MM.1S (cell line): ENCODE measurements at regions not wholly inside any gene's neighbourhood (a gene's known extent, or its start where the extent isn't known, plus 50 kb on each side); places are given as distances from the start of the nearest gene placed in this dataset.

Source experiments
- DNase-seq: peaks from one replicate; pipeline ENCODE4 v3.0.0-alpha.2; 2015
- H2AFZ ChIP-seq: fragments of 300-600 bp; sonication (generic); 2 replicates; pipeline ENCODE4 v1.6.0; 2016; ENCODE audit warnings: antibody characterized with exemption, low read length
- H3F3A ChIP-seq: fragments of 300-600 bp; sonication (generic); 2 replicates; pipeline ENCODE4 v1.6.1; 2016; ENCODE audit warnings: mild to moderate bottlenecking, antibody characterized with exemption, low read length, moderate library complexity, mixed read lengths; ENCODE audit not compliant: insufficient read depth
- H3K27ac ChIP-seq: fragments of 300-600 bp; sonication (generic); 2 replicates; pipeline ENCODE4 v1.5.1; 2016; ENCODE audit warnings: mild to moderate bottlenecking, low read length
- H3K27me3 ChIP-seq: fragments of 300-600 bp; sonication (generic); replicated peaks from 2 replicates; pipeline ENCODE4 v1.6.0; 2016; ENCODE audit warnings: low read length; ENCODE audit not compliant: insufficient read depth
- H3K36me3 ChIP-seq: fragments of 300-600 bp; sonication (generic); replicated peaks from 2 replicates; pipeline ENCODE4 v1.6.1; 2016; ENCODE audit warnings: mild to moderate bottlenecking, low read length, mixed read lengths; ENCODE audit not compliant: insufficient read depth
- H3K4me1 ChIP-seq: fragments of 300-600 bp; sonication (generic); 2 replicates; pipeline ENCODE4 v1.6.1; 2016; ENCODE audit warnings: low read length, mixed read lengths
- H3K4me2 ChIP-seq: fragments of 300-600 bp; sonication (generic); 2 replicates; pipeline ENCODE4 v1.6.0; 2016; ENCODE audit warnings: low read depth, low read length
- H3K4me3 ChIP-seq: fragments of 300-600 bp; sonication (generic); 2 replicates; pipeline ENCODE4 v1.5.1; 2016; ENCODE audit warnings: low read length, mixed read lengths
- H3K79me2 ChIP-seq: fragments of 300-600 bp; sonication (generic); 2 replicates; pipeline ENCODE4 v1.6.1; 2016; ENCODE audit warnings: mixed run types, low read length, mixed read lengths
- H3K9ac ChIP-seq: fragments of 300-600 bp; sonication (generic); 2 replicates; pipeline ENCODE4 v1.6.1; 2016; ENCODE audit warnings: low read length, mixed read lengths
- H3K9me2 ChIP-seq: fragments of 300-600 bp; sonication (generic); replicated peaks from 2 replicates; pipeline ENCODE4 v1.6.1; 2016; ENCODE audit warnings: mild to moderate bottlenecking, low read length, mixed read lengths; ENCODE audit not compliant: insufficient read depth
- H3K9me3 ChIP-seq: fragments of 300-600 bp; sonication (generic); replicated peaks from 2 replicates; pipeline ENCODE4 v1.6.1; 2016; ENCODE audit warnings: mild to moderate bottlenecking, low read length, mixed read lengths; ENCODE audit not compliant: insufficient read depth
- H4K20me1 ChIP-seq: fragments of 300-600 bp; sonication (generic); 2 replicates; pipeline ENCODE4 v1.6.1; 2016; ENCODE audit warnings: mild to moderate bottlenecking, low read length, moderate library complexity, mixed read lengths; ENCODE audit not compliant: insufficient read depth
- EZH2 ChIP-seq: fragments of 300-600 bp; sonication (generic); optimal IDR thresholded peaks from 2 replicates; pipeline ENCODE3; 2017; ENCODE audit warnings: low read depth, mild to moderate bottlenecking, antibody characterized with exemption, low read length, mixed read lengths
- EZH2phosphoT487 ChIP-seq: fragments of 300-600 bp; sonication (generic); IDR thresholded peaks from 2 replicates; pipeline ENCODE4 v1.6.1; 2018; ENCODE audit warnings: antibody characterized with exemption, low read length
- TF ChIP-seq, protein P1 (sequence below): fragments of 300-600 bp; sonication (generic); IDR thresholded peaks from 2 replicates; pipeline ENCODE4 v1.5.1; 2016; ENCODE audit warnings: antibody characterized with exemption, low read length, mixed read lengths

DNA sequence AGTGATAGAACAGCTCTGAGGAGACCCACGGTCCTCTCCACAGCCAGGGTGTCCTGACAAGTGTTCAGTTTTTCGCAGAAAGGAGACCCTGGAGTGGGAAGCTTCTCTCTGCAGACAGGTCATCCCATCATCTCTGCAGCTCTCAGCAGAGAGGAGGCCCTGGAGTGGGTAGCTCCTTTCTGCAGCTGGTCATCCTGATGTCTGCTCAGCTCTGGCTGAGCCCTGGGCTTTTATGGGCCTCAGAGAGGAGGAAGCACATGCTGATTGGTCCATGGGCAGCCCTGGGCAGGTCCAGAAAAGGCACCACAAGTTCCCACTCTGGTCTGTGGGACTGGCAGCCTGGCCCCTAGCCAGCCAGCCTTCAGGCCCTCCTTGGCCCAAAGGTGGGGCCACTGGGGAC is 72.3 kb upstream of the ST3GAL5 start:
- Histone ChIP-seq H3K4me3 (no peak overlapping the region), H3K79me2 (no peaks in the 10 kb centered on the region), H3K9me3 (no peaks in the 10 kb centered on the region), H3K27me3 (no peaks in the 10 kb centered on the region), H3K36me3 (no peaks in the 10 kb centered on the region), H3F3A (no peaks in the 10 kb centered on the region), H3K9ac (no peak overlapping the region), H3K4me1 (no peaks in the 10 kb centered on the region), H3K9me2 (no peaks in the 10 kb centered on the region), H3K4me2 (no peak overlapping the region), H3K27ac (no peak overlapping the region), H4K20me1 (no peaks in the 10 kb centered on the region), H2AFZ (no peak overlapping the region)
- no peak for DNase-seq
- TF ChIP-seq EZH2 (no peak), EZH2phosphoT487 (no peak)
- TF ChIP-seq, protein P1, sequence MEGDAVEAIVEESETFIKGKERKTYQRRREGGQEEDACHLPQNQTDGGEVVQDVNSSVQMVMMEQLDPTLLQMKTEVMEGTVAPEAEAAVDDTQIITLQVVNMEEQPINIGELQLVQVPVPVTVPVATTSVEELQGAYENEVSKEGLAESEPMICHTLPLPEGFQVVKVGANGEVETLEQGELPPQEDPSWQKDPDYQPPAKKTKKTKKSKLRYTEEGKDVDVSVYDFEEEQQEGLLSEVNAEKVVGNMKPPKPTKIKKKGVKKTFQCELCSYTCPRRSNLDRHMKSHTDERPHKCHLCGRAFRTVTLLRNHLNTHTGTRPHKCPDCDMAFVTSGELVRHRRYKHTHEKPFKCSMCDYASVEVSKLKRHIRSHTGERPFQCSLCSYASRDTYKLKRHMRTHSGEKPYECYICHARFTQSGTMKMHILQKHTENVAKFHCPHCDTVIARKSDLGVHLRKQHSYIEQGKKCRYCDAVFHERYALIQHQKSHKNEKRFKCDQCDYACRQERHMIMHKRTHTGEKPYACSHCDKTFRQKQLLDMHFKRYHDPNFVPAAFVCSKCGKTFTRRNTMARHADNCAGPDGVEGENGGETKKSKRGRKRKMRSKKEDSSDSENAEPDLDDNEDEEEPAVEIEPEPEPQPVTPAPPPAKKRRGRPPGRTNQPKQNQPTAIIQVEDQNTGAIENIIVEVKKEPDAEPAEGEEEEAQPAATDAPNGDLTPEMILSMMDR: no peak

DNA sequence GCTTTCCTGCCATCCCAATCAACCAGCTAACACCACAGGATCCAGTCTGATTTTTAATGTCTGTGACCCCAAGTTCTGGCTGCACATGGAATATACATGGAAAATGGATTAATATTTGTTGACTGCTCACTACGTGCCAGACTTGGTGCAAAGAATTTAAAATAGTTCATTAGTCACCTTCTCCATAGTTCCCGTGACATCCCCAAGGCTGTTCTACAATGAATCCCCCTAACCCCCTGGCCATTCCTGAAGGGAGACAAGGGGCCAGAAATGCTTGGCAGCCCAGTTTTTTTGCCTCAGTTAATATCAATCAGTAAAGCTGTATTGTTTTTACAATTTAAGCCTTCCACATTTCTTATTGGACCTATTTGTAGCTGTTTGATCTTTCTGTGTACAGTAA is 71.0 kb upstream of the ST3GAL5 start:
- no peak for DNase-seq
- H3F3A ChIP-seq: no peaks in the 10 kb centered on the region
- H3K27me3 ChIP-seq: no peaks in the 10 kb centered on the region
- no peaks in the 10 kb centered on the region for H3K9me3 ChIP-seq
- no peaks in the 10 kb centered on the region for H3K9me2 ChIP-seq
- H3K36me3 ChIP-seq: no peaks in the 10 kb centered on the region
- H4K20me1 ChIP-seq: no peaks in the 10 kb centered on the region
- H3K4me3 ChIP-seq: no peak overlapping the region
- no peaks in the 10 kb centered on the region for H3K79me2 ChIP-seq
- no peaks in the 10 kb centered on the region for H3K4me1 ChIP-seq
- no peak overlapping the region for H3K27ac ChIP-seq
- no peak overlapping the region for H3K4me2 ChIP-seq
- no peak overlapping the region for H3K9ac ChIP-seq
- no peak overlapping the region for H2AFZ ChIP-seq
- TF ChIP-seq EZH2phosphoT487 (no peak), EZH2 (no peak)
- TF ChIP-seq, protein P1: no peak

DNA sequence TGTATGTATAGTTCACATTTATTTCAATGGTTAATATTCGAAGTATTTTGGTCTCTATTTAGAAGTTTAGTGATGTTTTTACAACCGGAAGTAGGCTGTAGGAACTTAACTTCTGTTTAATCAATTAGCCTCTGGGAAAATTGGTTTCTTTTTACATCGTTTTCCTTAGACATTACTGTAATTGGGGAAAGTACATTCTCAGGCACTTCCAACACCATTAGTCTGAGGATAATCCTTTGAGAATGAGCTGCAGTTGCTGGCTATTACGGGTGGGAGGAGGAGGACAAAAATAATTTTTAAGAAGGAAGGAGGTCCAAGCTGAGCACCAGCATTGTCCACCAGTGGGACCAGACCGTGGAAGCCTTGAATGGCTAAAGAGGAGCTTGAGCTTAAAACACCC is 70.4 kb upstream of the ST3GAL5 start:
- H3K27ac ChIP-seq: no peak overlapping the region
- no peaks in the 10 kb centered on the region for H4K20me1 ChIP-seq
- H3K27me3 ChIP-seq: no peaks in the 10 kb centered on the region
- TF ChIP-seq, protein P1: no peak
- TF ChIP-seq EZH2 (no peak), EZH2phosphoT487 (no peak)
- no peaks in the 10 kb centered on the region for H3K9me3 ChIP-seq
- H3K4me2 ChIP-seq: no peak overlapping the region
- H3K36me3 ChIP-seq: no peaks in the 10 kb centered on the region
- no peak for DNase-seq
- H3K4me3 ChIP-seq: no peak overlapping the region
- no peak overlapping the region for H2AFZ ChIP-seq
- no peaks in the 10 kb centered on the region for H3K9me2 ChIP-seq
- H3K79me2 ChIP-seq: no peaks in the 10 kb centered on the region
- H3K9ac ChIP-seq: no peak overlapping the region
- H3K4me1 ChIP-seq: no peaks in the 10 kb centered on the region
- no peaks in the 10 kb centered on the region for H3F3A ChIP-seq

DNA sequence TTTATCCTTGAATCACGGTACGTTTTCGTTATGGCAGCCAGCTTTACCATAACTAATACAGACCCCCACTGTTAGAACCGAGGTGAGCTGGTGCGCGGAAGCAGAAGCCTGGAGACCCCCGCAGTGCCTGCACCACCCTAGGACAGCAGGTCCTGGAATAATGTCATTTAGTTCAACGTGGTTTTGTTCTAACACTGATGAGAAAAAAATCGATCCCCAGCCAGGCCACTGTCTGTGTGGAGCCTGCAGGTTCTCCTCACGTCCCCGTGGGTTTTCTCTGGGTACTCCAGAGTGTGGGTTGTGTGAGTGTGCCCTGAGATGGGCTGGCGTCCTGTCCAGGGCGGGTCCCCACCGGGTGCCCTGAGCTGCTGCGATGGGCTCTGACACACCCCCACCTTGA is 69.9 kb upstream of the ST3GAL5 start:
- Histone ChIP-seq H3K9me3 (no peaks in the 10 kb centered on the region), H3K4me2 (no peak overlapping the region), H3F3A (no peaks in the 10 kb centered on the region), H3K4me1 (no peaks in the 10 kb centered on the region), H3K27me3 (no peaks in the 10 kb centered on the region), H3K9ac (no peak overlapping the region), H4K20me1 (no peaks in the 10 kb centered on the region), H3K9me2 (no peaks in the 10 kb centered on the region), H2AFZ (no peak overlapping the region), H3K4me3 (no peak overlapping the region), H3K27ac (no peak overlapping the region), H3K79me2 (no peaks in the 10 kb centered on the region), H3K36me3 (no peaks in the 10 kb centered on the region)
- TF ChIP-seq EZH2: no peak
- no peak for TF ChIP-seq EZH2phosphoT487
- TF ChIP-seq, protein P1: no peak
- DNase-seq: no peak
